ENCODE measurements at regions not wholly inside any gene's neighbourhood (a gene's known extent, or its start where the extent isn't known, plus 50 kb on each side); places are given as distances from the start of the nearest gene placed in this dataset.

DNA sequence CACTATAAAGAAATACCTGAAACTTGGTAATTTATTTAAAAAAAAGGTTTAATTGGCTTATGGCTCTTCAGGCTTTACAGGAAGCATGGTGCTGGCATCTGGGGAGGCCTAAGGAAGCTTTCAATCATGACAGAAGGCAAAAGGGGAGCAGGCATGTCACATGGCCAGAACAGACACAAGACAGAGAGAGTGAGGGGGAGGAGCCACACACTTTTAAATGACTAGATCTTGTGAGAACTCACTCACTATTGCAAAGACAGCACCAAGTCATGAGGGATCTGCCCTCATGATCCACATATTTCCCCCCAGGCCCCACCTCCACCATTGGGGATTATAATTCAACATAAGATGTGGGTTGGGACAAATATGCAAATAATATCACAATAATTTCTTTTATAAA, 355.6 kb downstream of the DAD1 start:
- no peak for TF ChIP-seq STAT1 (conservative IDR thresholded peaks at IDR 0.05)
- TF ChIP-seq CREM (IDR thresholded peaks at IDR 0.05; ENCODE audit: low read depth) = no peak
- TF ChIP-seq RUNX3 (IDR thresholded peaks at IDR 0.05; ENCODE audit: low read length) = no peak
- no peak for TF ChIP-seq TCF12 (IDR thresholded peaks at IDR 0.05; ENCODE audit: low read depth, low read length)
- no peak for TF ChIP-seq FOXM1 (IDR thresholded peaks at IDR 0.05; ENCODE audit: low read depth, low read length)
- TF ChIP-seq, protein P1, sequence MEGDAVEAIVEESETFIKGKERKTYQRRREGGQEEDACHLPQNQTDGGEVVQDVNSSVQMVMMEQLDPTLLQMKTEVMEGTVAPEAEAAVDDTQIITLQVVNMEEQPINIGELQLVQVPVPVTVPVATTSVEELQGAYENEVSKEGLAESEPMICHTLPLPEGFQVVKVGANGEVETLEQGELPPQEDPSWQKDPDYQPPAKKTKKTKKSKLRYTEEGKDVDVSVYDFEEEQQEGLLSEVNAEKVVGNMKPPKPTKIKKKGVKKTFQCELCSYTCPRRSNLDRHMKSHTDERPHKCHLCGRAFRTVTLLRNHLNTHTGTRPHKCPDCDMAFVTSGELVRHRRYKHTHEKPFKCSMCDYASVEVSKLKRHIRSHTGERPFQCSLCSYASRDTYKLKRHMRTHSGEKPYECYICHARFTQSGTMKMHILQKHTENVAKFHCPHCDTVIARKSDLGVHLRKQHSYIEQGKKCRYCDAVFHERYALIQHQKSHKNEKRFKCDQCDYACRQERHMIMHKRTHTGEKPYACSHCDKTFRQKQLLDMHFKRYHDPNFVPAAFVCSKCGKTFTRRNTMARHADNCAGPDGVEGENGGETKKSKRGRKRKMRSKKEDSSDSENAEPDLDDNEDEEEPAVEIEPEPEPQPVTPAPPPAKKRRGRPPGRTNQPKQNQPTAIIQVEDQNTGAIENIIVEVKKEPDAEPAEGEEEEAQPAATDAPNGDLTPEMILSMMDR (IDR thresholded peaks at IDR 0.05 in 2 of 3, conservative IDR thresholded peaks at IDR 0.05 in 1 of 3; ENCODE audit: control insufficient read depth in 2 of 3, extremely low read depth in 1 of 3, insufficient read depth in 1 of 3, low read depth in 3 of 3, low read length in 3 of 3) = no peak
- TF ChIP-seq POLR2AphosphoS5 (IDR thresholded peaks at IDR 0.05; ENCODE audit: low read length) = no peak
- TF ChIP-seq POLR2A (IDR thresholded peaks at IDR 0.05; ENCODE audit: low read depth, low read length) = no peak
- no peak for TF ChIP-seq ZNF274 (IDR thresholded peaks at IDR 0.05; ENCODE audit: insufficient read depth, insufficient read length)
- TF ChIP-seq, protein P2, sequence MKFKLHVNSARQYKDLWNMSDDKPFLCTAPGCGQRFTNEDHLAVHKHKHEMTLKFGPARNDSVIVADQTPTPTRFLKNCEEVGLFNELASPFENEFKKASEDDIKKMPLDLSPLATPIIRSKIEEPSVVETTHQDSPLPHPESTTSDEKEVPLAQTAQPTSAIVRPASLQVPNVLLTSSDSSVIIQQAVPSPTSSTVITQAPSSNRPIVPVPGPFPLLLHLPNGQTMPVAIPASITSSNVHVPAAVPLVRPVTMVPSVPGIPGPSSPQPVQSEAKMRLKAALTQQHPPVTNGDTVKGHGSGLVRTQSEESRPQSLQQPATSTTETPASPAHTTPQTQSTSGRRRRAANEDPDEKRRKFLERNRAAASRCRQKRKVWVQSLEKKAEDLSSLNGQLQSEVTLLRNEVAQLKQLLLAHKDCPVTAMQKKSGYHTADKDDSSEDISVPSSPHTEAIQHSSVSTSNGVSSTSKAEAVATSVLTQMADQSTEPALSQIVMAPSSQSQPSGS (IDR thresholded peaks at IDR 0.05; ENCODE audit: low read length) = no peak
- TF ChIP-seq MXI1 (IDR thresholded peaks at IDR 0.05; ENCODE audit: low read depth, low read length) = no peak
- TF ChIP-seq, protein P3, sequence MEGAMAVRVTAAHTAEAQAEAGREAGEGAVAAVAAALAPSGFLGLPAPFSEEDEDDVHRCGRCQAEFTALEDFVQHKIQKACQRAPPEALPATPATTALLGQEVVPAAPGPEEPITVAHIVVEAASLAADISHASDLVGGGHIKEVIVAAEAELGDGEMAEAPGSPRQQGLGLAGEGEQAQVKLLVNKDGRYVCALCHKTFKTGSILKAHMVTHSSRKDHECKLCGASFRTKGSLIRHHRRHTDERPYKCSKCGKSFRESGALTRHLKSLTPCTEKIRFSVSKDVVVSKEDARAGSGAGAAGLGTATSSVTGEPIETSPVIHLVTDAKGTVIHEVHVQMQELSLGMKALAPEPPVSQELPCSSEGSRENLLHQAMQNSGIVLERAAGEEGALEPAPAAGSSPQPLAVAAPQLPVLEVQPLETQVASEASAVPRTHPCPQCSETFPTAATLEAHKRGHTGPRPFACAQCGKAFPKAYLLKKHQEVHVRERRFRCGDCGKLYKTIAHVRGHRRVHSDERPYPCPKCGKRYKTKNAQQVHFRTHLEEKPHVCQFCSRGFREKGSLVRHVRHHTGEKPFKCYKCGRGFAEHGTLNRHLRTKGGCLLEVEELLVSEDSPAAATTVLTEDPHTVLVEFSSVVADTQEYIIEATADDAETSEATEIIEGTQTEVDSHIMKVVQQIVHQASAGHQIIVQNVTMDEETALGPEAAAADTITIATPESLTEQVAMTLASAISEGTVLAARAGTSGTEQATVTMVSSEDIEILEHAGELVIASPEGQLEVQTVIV (IDR thresholded peaks at IDR 0.05; ENCODE audit: borderline replicate concordance, partially characterized antibody) = no peak
- TF ChIP-seq FOXK2 (IDR thresholded peaks at IDR 0.05) = no peak
